HG02870 (cell line): ENCODE measurements at regions not wholly inside any gene's neighbourhood (a gene's known extent, or its start where the extent isn't known, plus 50 kb on each side); places are given as distances from the start of the nearest gene placed in this dataset.

Experiments used
- ATAC-seq: cut with Tn5 transposase; IDR thresholded peaks from one replicate; pipeline ENCODE4 v1.9.1; 2021; ENCODE audit warnings: mild to moderate bottlenecking, moderate library complexity; ENCODE audit not compliant: unreplicated experiment

GRCh38 chr4:181523973-181524372, 719.2 kb upstream of the TENM3 start:
- no peak for ATAC-seq

GRCh38 chr4:181524499-181524898, 718.7 kb upstream of the TENM3 start:
- no peak for ATAC-seq

- no peak for ATAC-seq
These were observed 717.6 kb upstream of the TENM3 start for GRCh38 chr4:181525634-181526033.

GRCh38 chr4:181528570-181529184, 714.5 kb upstream of the TENM3 start:
- ATAC-seq = peak; percentile 76

- no peak for ATAC-seq
These were observed 713.7 kb upstream of the TENM3 start for GRCh38 chr4:181529537-181529936.

- no peak for ATAC-seq
These were observed 706.9 kb upstream of the TENM3 start for GRCh38 chr4:181536196-181536746.

GRCh38 chr4:181536811-181537434, 706.3 kb upstream of the TENM3 start:
- ATAC-seq = no peak

GRCh38 chr4:181538431-181538830, 704.8 kb upstream of the TENM3 start:
- ATAC-seq = no peak

- no peak for ATAC-seq
These were observed 701.8 kb upstream of the TENM3 start for GRCh38 chr4:181541396-181541795.

- ATAC-seq = no peak
These were observed 694.2 kb upstream of the TENM3 start for GRCh38 chr4:181548873-181549575.

- ATAC-seq = no peak
These were observed 693.5 kb upstream of the TENM3 start for GRCh38 chr4:181549576-181550188.

- ATAC-seq = no peak
These were observed 692.8 kb upstream of the TENM3 start for GRCh38 chr4:181550381-181550780.

- ATAC-seq = no peak
These were observed 683.6 kb upstream of the TENM3 start for GRCh38 chr4:181559637-181560036.

- no peak for ATAC-seq
These were observed 680.8 kb upstream of the TENM3 start for GRCh38 chr4:181562399-181562798.

- no peak for ATAC-seq
These were observed 678.6 kb upstream of the TENM3 start for GRCh38 chr4:181564625-181565024.

GRCh38 chr4:181566490-181566889, 676.7 kb upstream of the TENM3 start:
- ATAC-seq = no peak

- ATAC-seq = no peak
These were observed 673.6 kb upstream of the TENM3 start for GRCh38 chr4:181569553-181569952.

GRCh38 chr4:181578911-181579310, 664.3 kb upstream of the TENM3 start:
- no peak for ATAC-seq

- ATAC-seq = no peak
These were observed 663.7 kb upstream of the TENM3 start for GRCh38 chr4:181579486-181579885.

- ATAC-seq = no peak
These were observed 661.2 kb upstream of the TENM3 start for GRCh38 chr4:181581983-181582382.

- no peak for ATAC-seq
These were observed 660.6 kb upstream of the TENM3 start for GRCh38 chr4:181582595-181582994.
